EH (cell line): ENCODE measurements at regions not wholly inside any gene's neighbourhood (a gene's known extent, or its start where the extent isn't known, plus 50 kb on each side); places are given as distances from the start of the nearest gene placed in this dataset.
"Not testable (repeated sequence)": the region's sequence is repeated elsewhere in the genome, so short reads cannot be mapped to it uniquely, and the experiment has no call there.

Experiments
- DNase-seq: peaks from one replicate; pipeline ENCODE4 v3.0.0-alpha.2; 2015; ENCODE audit warnings: low read depth

DNA sequence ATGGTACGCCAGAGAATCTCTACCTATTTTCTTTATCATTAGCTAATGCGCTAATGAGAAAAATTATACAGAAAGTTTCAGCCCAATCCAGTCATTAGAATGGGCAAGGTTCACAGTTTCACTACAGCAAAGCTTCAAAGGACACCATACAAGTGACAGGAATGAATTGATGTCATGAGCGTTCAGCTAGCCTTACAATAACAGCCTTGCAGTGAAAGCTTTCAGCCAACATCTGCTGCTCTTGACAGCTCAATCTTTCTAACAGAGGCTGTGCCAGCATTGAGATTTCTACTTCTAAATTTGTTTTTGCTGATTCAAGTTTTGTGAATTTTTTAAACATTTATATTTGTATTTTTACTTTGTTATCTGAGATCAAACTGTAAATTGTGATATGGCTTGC lies 302.4 kb upstream of the FAM174A start:
- DNase-seq = no peak

DNA sequence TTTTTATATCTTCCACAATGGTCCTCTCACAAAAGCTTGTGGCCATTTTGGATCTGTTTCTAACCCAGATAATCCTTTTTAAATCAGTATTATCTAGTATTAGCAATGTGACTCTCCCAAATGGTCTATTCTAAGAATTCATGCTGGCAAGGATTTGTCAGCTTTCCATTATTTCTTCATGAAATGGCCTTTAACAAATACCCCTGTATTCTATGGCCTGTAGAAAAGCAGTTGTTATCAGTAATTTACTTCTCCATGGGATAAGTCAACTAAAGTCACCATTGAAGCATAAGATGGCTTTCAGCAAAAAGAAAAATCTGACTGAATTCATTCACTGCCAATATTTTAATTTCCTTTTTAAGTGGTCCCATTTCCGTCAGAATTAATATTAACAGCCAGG lies 346.4 kb upstream of the FAM174A start:
- no peak for DNase-seq

DNA sequence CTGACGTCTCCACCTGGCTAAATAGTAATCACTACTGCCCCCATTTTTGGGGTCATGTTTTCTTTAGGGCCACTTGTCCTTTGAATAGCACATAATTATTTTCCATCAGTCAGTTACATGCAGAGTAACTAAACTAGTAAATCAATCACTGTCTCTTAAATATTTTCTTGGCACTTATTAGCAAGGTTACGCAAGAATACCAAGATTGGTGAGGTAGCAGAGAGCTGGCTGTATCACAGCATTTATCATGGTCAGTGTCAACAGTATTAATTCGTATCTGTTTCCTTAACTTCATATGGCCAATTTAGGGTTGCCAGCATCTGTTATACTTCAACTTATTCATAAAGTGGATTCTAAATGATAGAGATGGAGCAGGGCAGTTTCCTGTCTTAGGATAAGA lies 346.8 kb upstream of the FAM174A start:
- no peak for DNase-seq

DNA sequence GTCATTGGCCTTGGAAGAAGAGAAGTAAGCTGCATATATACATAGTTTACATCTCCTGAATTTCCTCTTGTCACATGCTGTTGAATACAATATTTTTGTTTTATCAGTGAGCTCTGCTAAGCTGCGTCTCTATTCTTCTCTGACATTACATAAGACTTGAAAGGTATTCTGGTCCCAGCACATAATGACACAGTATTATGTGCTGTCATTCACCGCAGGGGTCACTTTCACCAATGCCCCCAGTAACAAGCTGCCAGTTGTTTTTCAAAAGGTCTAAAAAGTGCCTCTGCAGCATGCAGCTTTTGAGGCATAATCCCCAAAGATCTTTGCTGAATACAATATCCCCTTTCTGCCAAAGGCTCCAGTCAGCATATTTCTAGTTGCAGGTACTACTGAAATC lies 349.0 kb upstream of the FAM174A start:
- DNase-seq = no peak

DNA sequence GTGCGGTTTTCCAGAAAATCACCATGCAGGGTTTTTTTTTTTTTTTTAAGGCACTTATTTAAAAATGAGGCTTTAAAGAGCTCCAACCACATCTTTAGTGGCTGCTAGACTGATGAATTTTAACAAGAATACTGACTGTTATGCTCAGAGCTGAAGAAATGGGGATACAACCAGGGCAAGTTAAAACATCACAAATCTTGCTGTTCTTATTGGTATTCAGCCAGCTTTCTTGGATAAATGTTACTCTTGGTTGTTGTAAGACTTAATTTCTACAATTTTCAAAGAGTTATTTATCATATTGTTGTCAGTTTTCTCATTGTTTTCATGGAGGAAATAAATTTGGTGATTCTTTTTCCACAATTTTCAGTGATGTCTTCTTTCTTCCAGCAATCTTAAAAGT lies 352.8 kb upstream of the FAM174A start:
- DNase-seq = no peak

DNA sequence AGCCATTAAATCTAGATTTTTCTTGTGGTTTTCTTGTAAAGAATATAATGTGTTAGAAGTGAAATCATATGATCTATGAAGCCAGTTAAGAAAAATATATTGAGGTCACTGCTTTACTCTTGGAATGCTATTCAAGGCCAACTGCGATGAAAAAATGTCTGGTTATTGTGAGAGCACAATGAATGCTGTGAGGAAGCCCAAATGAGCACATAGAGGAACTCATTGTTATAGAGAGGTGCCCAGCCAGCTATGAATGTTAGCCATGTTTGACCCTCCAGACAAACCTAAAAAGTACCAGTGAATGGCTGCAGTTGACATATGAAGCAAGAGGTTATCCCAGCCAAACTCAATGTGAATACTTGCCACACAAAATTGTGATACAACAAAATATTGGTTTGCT lies 359.8 kb upstream of the FAM174A start:
- DNase-seq = no peak

DNA sequence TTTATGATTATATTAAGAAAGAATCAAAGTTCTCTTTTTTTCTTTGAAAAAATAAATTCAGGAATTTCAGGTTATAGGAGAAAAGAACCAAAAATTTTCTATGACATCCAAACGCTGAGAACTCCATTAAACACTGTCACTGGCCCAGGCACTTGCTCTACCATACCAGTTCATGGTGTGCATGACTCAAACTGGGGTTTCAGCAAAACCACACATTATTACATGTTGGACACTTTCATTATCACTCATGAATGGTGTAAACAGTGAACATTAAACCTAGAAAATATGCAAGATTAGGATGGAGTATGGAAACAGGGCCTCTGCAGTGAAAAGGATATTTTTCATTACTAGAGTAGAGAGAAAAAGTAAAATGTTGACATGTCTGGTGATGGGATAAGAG lies 369.9 kb upstream of the FAM174A start:
- no peak for DNase-seq

DNA sequence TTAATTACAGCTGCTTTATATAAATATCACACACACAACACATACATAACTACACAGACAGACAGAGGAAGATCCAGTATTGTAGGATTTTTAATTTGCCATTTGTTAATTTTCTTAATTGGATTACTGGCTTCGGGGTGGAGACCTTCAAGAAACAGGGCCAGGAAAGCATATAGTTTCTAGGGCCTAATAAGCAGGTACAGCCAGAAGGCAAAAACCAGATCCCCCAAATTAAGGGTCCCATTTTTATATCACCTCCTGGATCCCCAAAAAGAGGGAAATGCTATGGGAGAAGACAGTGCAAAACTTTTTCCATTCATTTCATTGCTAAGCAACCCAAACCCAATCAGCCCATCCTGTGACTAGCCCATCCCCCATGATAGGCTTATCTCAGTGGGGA lies 373.3 kb upstream of the FAM174A start:
- no peak for DNase-seq

DNA sequence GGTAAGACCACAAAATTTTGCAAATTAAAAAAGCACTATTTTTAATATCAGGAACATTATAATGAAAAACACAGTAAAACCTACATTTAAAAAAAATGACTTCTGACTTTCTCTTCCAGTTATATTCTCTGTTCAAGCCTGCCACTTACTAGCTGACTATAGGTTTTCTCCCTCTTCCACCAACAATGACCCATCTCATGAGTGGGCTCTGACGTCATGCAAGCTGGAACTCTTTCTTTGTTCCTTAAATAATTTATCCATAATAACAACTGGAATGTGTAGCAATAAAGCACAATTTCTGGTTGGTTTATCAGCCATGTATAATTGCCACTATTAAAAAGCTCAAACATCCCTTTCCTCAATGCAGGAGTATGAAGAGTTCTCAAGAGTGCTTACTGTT lies 378.1 kb upstream of the FAM174A start:
- no peak for DNase-seq

DNA sequence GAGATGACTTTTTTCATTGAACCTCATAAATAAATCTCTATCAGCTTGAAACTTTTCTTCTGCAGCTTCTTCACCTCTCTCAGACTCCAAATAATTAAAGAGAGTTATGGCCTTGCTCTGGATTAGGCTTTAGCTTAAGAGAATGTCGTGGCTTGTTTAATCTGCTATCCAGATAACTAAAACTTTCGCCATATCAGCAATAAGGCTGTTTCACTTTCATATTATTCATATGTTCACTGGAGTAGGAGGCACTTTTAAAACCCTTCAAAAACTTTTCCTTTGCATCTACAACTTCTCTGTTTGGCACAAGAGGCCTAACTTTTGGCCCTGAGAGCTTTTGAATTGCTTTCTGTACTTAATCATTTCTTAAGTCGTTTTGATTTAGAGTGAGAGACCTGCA lies 386.9 kb upstream of the FAM174A start:
- DNase-seq = no peak

DNA sequence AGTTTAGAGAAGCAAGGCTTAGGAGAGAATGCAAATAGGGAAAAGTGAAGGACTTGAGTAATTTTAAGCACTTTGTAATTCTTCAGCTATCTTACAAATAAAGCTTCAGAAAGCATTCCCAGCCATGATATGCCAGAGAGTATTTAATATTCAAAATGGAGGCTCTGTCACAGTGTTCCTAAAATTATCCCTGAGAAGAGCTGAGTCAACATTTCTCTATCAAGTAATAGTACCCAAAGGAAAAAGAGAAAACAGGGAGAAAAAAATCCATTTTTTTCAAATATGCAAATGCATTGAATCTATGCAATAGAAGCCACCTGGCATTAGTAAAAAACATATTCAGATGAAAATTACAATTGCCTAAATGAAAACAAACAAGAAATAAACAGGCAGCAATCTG lies 392.6 kb upstream of the FAM174A start:
- DNase-seq = no peak

DNA sequence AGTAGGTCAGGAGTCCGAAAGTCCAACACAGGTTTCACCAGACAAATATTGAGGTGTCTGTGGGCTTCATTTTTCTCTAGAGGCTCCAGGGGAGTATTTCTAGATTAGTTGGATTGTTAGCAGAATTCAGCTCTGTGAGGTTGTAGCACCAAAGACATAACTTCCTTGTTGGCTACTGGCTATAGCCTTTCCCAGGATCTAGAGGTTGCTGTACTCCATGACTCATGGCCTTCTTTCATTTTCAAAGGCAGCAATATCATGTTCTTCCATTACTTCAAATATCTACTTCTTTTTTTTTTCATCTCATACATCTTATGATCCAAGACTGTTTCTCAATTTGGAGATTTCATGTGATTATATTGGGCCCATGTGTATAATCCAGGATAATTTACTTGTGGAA lies 404.0 kb upstream of the FAM174A start:
- no peak for DNase-seq

DNA sequence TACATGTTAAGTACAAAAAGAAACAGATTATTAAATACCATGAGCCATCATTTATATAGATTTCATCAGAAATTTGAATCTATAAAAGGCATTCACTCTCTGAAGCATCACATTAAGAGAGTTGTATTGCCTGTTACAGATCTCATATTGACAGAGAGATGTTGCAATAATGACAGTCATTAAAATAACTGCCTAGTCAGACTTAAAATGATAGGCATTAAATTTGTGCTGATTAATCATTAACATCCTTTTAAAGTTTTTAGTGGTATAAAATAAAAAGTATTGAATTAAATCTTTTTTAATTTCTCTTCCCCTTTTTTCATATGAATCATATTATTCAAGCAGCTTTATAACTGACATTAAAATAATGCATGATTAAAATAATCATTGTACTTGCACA lies 404.9 kb upstream of the FAM174A start:
- no peak for DNase-seq

DNA sequence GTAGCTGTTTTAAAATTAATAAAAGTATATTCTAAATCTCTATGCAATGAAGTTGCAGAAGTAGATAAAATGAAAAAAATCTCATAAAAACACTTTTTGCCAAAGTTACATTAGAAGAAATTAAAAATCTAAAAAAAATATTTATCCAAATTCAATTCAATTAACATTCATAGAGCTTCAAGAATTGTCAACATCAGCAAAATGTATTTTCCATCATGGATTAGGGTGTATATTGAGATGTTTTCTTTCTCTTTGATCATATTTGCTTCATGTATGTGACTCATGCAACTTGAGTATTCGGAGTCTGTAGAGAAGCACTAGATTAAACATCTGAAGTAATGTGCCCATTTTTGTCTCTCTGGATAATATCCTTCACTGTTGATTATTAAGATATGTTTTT lies 415.3 kb upstream of the FAM174A start:
- no peak for DNase-seq

DNA sequence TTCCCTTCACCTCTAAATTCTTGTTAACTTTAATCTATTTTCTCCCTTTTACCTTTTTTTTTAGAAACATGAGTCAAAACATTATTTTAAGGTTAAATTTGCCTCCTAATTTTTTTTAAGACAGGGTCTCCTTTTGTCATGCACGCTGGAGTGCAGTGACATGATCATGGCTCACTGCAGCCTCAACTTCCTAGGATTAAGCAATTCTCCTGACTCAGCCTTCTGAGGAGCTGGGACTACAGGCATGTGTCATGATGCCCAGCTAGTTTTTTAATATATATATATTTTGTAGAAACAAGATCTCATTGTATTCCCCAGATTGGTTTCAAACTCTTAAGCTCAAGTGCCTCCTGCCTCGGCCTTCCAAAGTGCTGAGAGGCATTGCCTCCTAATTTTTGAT lies 424.7 kb upstream of the FAM174A start:
- DNase-seq = no peak

DNA sequence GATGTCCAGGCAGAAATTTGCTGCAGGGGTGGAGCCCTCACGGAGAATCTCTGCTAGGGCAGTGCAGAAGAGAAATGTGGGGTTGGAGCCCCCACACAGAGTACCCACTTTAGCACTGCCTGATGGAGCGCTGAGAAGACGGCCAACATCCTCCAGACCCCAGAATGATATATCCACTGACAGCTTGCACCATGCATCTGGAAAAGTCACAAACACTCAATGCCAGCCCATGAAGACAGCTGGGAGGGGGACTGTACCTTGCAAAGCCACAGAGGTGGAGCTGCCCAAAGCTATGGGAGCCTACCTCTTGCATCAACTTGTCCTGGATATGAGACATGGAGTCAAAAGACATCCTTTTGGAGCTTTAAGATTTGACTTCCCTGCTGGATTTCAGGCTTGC lies 426.3 kb upstream of the FAM174A start:
- DNase-seq = no peak

DNA sequence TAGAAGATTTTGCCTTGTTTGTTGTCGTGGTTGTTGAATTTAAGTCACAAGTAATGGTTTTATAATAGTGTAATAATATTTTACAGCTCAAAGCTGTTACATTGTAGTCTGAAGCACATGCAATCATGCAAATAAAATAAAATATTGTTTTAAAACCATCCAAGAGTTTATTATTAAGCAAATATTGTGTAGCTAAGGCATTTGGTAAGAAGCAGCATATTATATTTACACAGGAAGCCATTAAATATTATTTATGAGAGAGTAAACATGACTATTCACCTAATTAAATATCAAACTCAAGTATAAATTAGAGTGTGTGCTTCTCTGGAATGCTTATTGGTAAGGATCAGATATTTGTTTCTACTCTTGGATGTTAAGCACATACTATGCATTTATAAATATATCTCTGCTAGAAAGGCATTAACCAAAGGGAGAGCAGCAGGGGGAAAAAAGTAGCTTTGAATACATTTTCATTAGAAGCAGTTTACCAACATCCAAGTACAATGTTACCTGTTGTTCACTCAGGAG lies 431.5 kb upstream of the FAM174A start:
- not testable (repeated sequence) for DNase-seq

DNA sequence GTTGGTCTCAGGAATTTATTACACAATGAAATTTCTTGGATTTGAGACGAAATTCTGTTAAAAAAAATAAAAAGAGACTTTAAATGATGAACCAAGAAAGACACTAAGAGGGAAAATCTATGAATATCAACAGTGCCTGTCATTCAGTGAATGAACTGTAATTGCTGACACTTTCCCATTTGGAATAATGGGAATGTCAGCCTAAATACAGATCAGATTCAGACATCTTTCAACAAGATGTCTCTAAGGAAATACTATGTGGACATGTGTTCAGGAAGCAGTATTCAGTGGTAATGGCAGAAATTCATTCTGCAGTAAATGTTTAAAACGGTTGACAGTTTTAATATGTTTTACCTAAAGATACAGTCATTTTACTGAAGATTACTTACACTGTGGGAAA lies 433.7 kb upstream of the FAM174A start:
- DNase-seq = not testable (repeated sequence)

DNA sequence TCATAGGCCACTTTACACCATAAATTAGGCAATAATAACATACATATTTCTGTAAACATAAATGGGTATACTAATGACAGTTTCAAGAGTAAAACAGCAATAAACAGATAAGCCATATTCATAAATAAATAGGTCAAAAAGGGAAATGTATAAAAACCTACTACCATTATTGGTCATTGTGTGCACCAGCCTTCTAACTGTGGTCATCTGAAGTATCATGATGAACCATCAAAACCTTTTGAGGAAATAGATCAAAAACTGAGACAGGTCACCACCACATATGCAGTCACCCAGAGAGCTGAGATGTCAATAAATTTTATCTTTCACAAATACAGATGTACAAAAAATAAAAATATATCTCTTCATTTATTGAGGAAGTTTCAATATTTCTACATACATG lies 438.8 kb upstream of the FAM174A start:
- not testable (repeated sequence) for DNase-seq

DNA sequence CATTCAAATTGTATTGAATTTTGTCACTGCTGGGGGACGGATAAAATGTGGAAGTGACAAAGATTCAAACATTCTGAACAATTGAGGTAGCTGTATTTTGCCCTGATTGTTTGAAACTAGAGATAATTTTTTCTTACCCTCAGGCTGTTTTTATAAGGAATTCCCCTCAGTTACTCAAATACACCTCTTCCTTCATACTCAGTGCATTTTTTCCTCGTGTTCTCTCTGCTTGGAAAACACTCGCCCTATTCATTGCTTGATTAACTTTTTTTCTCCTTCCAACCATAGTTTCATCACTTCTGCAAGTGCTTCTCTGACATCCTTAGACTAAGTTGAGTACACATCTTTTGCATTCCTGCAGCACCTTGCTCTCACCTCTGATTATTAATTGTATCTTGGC lies 454.5 kb upstream of the FAM174A start:
- not testable (repeated sequence) for DNase-seq

DNA sequence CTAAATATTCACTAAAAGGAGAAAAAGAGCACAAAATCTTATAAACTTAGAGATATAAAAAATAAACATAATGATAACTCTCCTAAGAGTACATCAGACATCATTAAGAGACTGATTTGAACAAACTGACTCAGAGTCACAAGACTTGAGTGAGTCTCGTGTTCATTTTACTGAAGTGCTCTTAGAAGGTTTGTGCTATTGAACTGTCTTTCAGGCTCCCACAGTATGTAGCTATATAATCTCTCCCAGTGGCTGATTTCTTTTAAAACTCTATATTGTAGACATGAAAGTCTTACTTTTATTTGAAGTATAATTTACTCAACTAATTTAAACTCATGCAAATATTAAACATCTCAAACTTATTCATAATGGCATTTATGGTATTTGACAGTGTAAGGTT lies 456.0 kb upstream of the FAM174A start:
- DNase-seq = not testable (repeated sequence)

DNA sequence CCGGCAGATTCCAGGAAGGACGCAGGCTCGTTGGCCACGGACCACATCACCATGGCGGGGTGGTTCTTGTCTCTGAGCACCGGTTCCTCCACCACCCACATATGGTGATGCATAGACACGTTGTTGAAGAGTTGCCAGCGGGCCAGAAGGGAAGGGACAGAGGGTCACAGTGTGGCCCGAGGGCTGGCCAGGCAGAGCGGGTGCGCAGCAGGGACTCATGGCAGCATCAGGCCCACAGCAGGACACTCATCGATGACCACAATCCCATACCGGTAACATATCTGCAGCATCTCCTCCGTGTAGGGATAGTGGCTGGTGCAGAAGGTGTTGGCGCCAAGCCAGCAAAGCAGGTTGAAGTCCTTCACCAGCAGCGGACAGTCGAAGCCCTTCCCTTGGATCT lies 469.2 kb upstream of the FAM174A start:
- DNase-seq = not testable (repeated sequence)

DNA sequence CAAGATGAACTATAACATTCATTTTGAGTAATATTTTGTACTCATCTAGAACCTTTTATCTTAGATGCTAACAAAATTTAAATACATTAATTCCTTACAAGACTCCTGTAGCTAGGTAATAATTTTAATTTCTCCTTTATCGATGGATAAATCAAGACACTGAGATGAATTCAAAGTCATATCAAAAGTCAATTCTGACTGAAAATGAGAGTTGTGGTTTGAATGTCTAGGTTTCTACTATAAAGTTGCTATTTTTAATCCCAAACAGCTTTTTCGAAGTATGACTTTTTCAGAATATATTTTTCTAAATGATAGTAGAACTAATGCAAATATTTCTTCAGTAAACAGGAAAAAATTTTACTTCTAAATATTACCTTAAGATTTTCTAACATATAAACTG lies 491.7 kb upstream of the FAM174A start:
- DNase-seq = no peak

DNA sequence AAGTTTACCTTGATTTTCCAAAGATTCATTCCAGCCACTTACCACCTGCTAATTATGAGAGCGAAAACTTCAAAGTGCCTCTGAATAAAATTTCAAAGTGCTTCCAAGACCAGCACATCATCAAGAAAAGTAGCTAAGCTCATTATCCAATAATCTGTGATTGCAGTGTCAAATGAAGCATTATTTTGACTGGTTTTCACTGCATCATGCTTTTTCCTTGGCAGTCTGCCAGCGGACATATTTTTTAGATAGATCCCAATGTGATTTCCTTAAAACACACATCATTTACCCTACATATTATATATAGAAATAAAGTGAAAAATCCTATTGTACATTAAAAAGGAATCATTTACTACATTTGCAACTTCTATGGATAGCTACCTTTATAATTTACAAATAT lies 508.6 kb upstream of the FAM174A start:
- DNase-seq = no peak

DNA sequence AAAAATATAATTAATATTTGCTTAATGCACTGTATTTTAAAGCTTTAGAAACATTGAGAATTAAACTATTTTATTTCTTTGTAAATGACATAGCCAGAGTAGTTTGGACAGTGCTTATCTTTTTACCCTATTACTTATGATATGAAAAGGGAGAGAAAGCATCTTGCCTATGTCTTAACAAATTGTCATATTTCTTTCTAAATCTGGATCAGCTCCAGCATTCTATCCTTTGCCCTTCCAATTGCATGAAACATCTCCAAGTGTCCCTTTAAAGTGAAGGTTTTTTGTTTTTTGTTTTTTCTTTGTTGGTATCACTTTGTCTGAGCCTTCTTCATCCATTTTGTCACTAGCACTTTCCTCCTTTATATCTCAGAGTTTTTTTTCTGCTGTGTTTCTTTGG lies 511.6 kb upstream of the FAM174A start:
- DNase-seq = no peak
